ENCODE measurements at regions not wholly inside any gene's neighbourhood (a gene's known extent, or its start where the extent isn't known, plus 50 kb on each side); places are given as distances from the start of the nearest gene placed in this dataset.

- TF ChIP-seq POLR2A (IDR thresholded peaks at IDR 0.05) (no peak), CTCF (IDR thresholded peaks at IDR 0.05) (no peak), EP300 (IDR thresholded peaks at IDR 0.05) (no peak)
These were observed 161.3 kb downstream of the KLF13 start for GRCh38 chr15:31487811-31488436.
